ENCODE measurements at regions not wholly inside any gene's neighbourhood (a gene's known extent, or its start where the extent isn't known, plus 50 kb on each side); places are given as distances from the start of the nearest gene placed in this dataset.
A peak's percentile ranks its signal among the peaks of the same experiment; 100 is the strongest.

GRCh38 chr15:26352406-26352805 is 420.5 kb downstream of the GABRB3 start:
- no CpG with 5 or more reads among the region's 4 CpGs for WGBS (ENCODE audit: insufficient coverage, insufficient read length)
- no peaks in the 10 kb centered on the region for H3K27me3 ChIP-seq (ENCODE audit: control insufficient read depth, insufficient read depth, low read length)
- H3K36me3 ChIP-seq (ENCODE audit: control insufficient read depth, insufficient read depth, low read length) = no peaks in the 10 kb centered on the region
- no peak for DNase-seq (ENCODE audit: low read depth, low spot score)
- H3K27ac ChIP-seq (ENCODE audit: low read length) = no peak overlapping the region
- no peaks in the 10 kb centered on the region for H3K9me3 ChIP-seq (ENCODE audit: control insufficient read depth, insufficient read depth, low read length)
- no peak overlapping the region for H3K4me3 ChIP-seq (ENCODE audit: low read length)
- no peaks in the 10 kb centered on the region for H3K4me1 ChIP-seq (ENCODE audit: control insufficient read depth, insufficient read depth, low read length)

- DNase-seq (ENCODE audit: low read depth, low spot score) = peak; percentile 50
- Histone ChIP-seq H3K4me3 (ENCODE audit: low read length) (no peak overlapping the region), H3K9me3 (ENCODE audit: control insufficient read depth, insufficient read depth, low read length) (no peaks in the 10 kb centered on the region), H3K36me3 (ENCODE audit: control insufficient read depth, insufficient read depth, low read length) (no peaks in the 10 kb centered on the region), H3K27ac (ENCODE audit: low read length) (no peak overlapping the region), H3K27me3 (ENCODE audit: control insufficient read depth, insufficient read depth, low read length) (no peaks in the 10 kb centered on the region), H3K4me1 (ENCODE audit: control insufficient read depth, insufficient read depth, low read length) (no peaks in the 10 kb centered on the region)
Measured at GRCh38 chr15:26325495-26325894, 447.4 kb downstream of the GABRB3 start.

- Histone ChIP-seq H3K9me3 (ENCODE audit: control insufficient read depth, insufficient read depth, low read length) (no peaks in the 10 kb centered on the region), H3K4me1 (ENCODE audit: control insufficient read depth, insufficient read depth, low read length) (no peaks in the 10 kb centered on the region), H3K27me3 (ENCODE audit: control insufficient read depth, insufficient read depth, low read length) (no peaks in the 10 kb centered on the region), H3K36me3 (ENCODE audit: control insufficient read depth, insufficient read depth, low read length) (no peaks in the 10 kb centered on the region), H3K4me3 (ENCODE audit: low read length) (no peak overlapping the region), H3K27ac (ENCODE audit: low read length) (no peak overlapping the region)
- DNase-seq (ENCODE audit: low read depth, low spot score) = no peak
- no CpG with 5 or more reads among the region's 4 CpGs for WGBS (ENCODE audit: insufficient coverage, insufficient read length)
Measured at GRCh38 chr15:26323566-26323965, 449.3 kb downstream of the GABRB3 start.

GRCh38 chr15:26318689-26319088 is 454.2 kb downstream of the GABRB3 start:
- Histone ChIP-seq H3K27me3 (ENCODE audit: control insufficient read depth, insufficient read depth, low read length) (no peaks in the 10 kb centered on the region), H3K4me3 (ENCODE audit: low read length) (no peak overlapping the region), H3K27ac (ENCODE audit: low read length) (no peak overlapping the region), H3K4me1 (ENCODE audit: control insufficient read depth, insufficient read depth, low read length) (no peaks in the 10 kb centered on the region), H3K36me3 (ENCODE audit: control insufficient read depth, insufficient read depth, low read length) (no peaks in the 10 kb centered on the region), H3K9me3 (ENCODE audit: control insufficient read depth, insufficient read depth, low read length) (no peaks in the 10 kb centered on the region)
- no peak for DNase-seq (ENCODE audit: low read depth, low spot score)
- WGBS (ENCODE audit: insufficient coverage, insufficient read length) = no CpG with 5 or more reads among the region's 1 CpG

GRCh38 chr15:26314577-26314976 is 451.4 kb upstream of the ATP10A start:
- Histone ChIP-seq H3K4me3 (ENCODE audit: low read length) (no peak overlapping the region), H3K4me1 (ENCODE audit: control insufficient read depth, insufficient read depth, low read length) (no peaks in the 10 kb centered on the region), H3K27me3 (ENCODE audit: control insufficient read depth, insufficient read depth, low read length) (no peaks in the 10 kb centered on the region), H3K27ac (ENCODE audit: low read length) (no peak overlapping the region), H3K9me3 (ENCODE audit: control insufficient read depth, insufficient read depth, low read length) (peaks cover 2% of the 10 kb centered on the region; the same call in 1 of the 2 replicates), H3K36me3 (ENCODE audit: control insufficient read depth, insufficient read depth, low read length) (no peaks in the 10 kb centered on the region)
- DNase-seq (ENCODE audit: low read depth, low spot score) = no peak
- no CpG with 5 or more reads among the region's 4 CpGs for WGBS (ENCODE audit: insufficient coverage, insufficient read length)

- Histone ChIP-seq H3K9me3 (ENCODE audit: control insufficient read depth, insufficient read depth, low read length) (peaks cover 3% of the 10 kb centered on the region; the same call in 1 of the 2 replicates), H3K27ac (ENCODE audit: low read length) (no peak overlapping the region), H3K4me3 (ENCODE audit: low read length) (no peak overlapping the region), H3K27me3 (ENCODE audit: control insufficient read depth, insufficient read depth, low read length) (no peaks in the 10 kb centered on the region), H3K4me1 (ENCODE audit: control insufficient read depth, insufficient read depth, low read length) (no peaks in the 10 kb centered on the region), H3K36me3 (ENCODE audit: control insufficient read depth, insufficient read depth, low read length) (no peaks in the 10 kb centered on the region)
- WGBS (ENCODE audit: insufficient coverage, insufficient read length) = 100% methylated on average over 1 of the region's 4 CpGs
- DNase-seq (ENCODE audit: low read depth, low spot score) = no peak
Measured at GRCh38 chr15:26311710-26312236, 448.6 kb upstream of the ATP10A start.

- Histone ChIP-seq H3K4me3 (ENCODE audit: low read length) (no peak overlapping the region), H3K36me3 (ENCODE audit: control insufficient read depth, insufficient read depth, low read length) (no peaks in the 10 kb centered on the region), H3K4me1 (ENCODE audit: control insufficient read depth, insufficient read depth, low read length) (no peaks in the 10 kb centered on the region; the same call in 1 of the 2 replicates), H3K9me3 (ENCODE audit: control insufficient read depth, insufficient read depth, low read length) (no peaks in the 10 kb centered on the region), H3K27ac (ENCODE audit: low read length) (no peak overlapping the region), H3K27me3 (ENCODE audit: control insufficient read depth, insufficient read depth, low read length) (no peaks in the 10 kb centered on the region)
- DNase-seq (ENCODE audit: low read depth, low spot score) = no peak
- no CpG with 5 or more reads among the region's 10 CpGs for WGBS (ENCODE audit: insufficient coverage, insufficient read length)
Measured at GRCh38 chr15:26298659-26299170, 435.6 kb upstream of the ATP10A start.

- H3K36me3 ChIP-seq (ENCODE audit: control insufficient read depth, insufficient read depth, low read length) = no peaks in the 10 kb centered on the region
- no peak for DNase-seq (ENCODE audit: low read depth, low spot score)
- no peaks in the 10 kb centered on the region for H3K9me3 ChIP-seq (ENCODE audit: control insufficient read depth, insufficient read depth, low read length)
- no peak overlapping the region for H3K27ac ChIP-seq (ENCODE audit: low read length)
- no CpG with 5 or more reads among the region's 38 CpGs for WGBS (ENCODE audit: insufficient coverage, insufficient read length)
- no peaks in the 10 kb centered on the region for H3K27me3 ChIP-seq (ENCODE audit: control insufficient read depth, insufficient read depth, low read length)
- H3K4me3 ChIP-seq (ENCODE audit: low read length) = no peak overlapping the region
- no peaks in the 10 kb centered on the region; the same call in 1 of the 2 replicates for H3K4me1 ChIP-seq (ENCODE audit: control insufficient read depth, insufficient read depth, low read length)
Measured at GRCh38 chr15:26298010-26298658, 435.0 kb upstream of the ATP10A start.

GRCh38 chr15:26295336-26296085 is 432.4 kb upstream of the ATP10A start:
- no CpG with 5 or more reads among the region's 4 CpGs for WGBS (ENCODE audit: insufficient coverage, insufficient read length)
- H3K36me3 ChIP-seq (ENCODE audit: control insufficient read depth, insufficient read depth, low read length) = no peaks in the 10 kb centered on the region
- H3K27me3 ChIP-seq (ENCODE audit: control insufficient read depth, insufficient read depth, low read length) = no peaks in the 10 kb centered on the region
- no peak overlapping the region for H3K4me3 ChIP-seq (ENCODE audit: low read length)
- no peak overlapping the region for H3K27ac ChIP-seq (ENCODE audit: low read length)
- no peak for DNase-seq (ENCODE audit: low read depth, low spot score)
- H3K9me3 ChIP-seq (ENCODE audit: control insufficient read depth, insufficient read depth, low read length) = no peaks in the 10 kb centered on the region
- no peaks in the 10 kb centered on the region; the same call in 1 of the 2 replicates for H3K4me1 ChIP-seq (ENCODE audit: control insufficient read depth, insufficient read depth, low read length)

- no peaks in the 10 kb centered on the region for H3K27me3 ChIP-seq (ENCODE audit: control insufficient read depth, insufficient read depth, low read length)
- no peaks in the 10 kb centered on the region for H3K36me3 ChIP-seq (ENCODE audit: control insufficient read depth, insufficient read depth, low read length)
- H3K27ac ChIP-seq (ENCODE audit: low read length) = no peak overlapping the region
- no peak overlapping the region for H3K4me3 ChIP-seq (ENCODE audit: low read length)
- H3K9me3 ChIP-seq (ENCODE audit: control insufficient read depth, insufficient read depth, low read length) = no peaks in the 10 kb centered on the region
- WGBS (ENCODE audit: insufficient coverage, insufficient read length) = no CpG with 5 or more reads among the region's 5 CpGs
- peak; percentile 57 for DNase-seq (ENCODE audit: low read depth, low spot score)
- no peaks in the 10 kb centered on the region; the same call in 1 of the 2 replicates for H3K4me1 ChIP-seq (ENCODE audit: control insufficient read depth, insufficient read depth, low read length)
Measured at GRCh38 chr15:26294059-26294689, 431.0 kb upstream of the ATP10A start.
